ENCODE measurements at regions not wholly inside any gene's neighbourhood (a gene's known extent, or its start where the extent isn't known, plus 50 kb on each side); places are given as distances from the start of the nearest gene placed in this dataset.

- TF ChIP-seq SUPT20H (IDR thresholded peaks at IDR 0.05; ENCODE audit: borderline replicate concordance, control insufficient read depth, low read depth, low read length) (no peak), ATF3 (IDR thresholded peaks at IDR 0.05; ENCODE audit: borderline replicate concordance, extremely low read depth, low read depth, low read length) (no peak), JUNB (IDR thresholded peaks at IDR 0.05) (no peak), ZNF592 (IDR thresholded peaks at IDR 0.05) (no peak), CBFB (IDR thresholded peaks at IDR 0.05; ENCODE audit: low read depth) (no peak), USF1 (IDR thresholded peaks at IDR 0.05; ENCODE audit: borderline replicate concordance, extremely low read length, insufficient read depth, low read depth, low read length) (no peak), MEF2B (IDR thresholded peaks at IDR 0.05; ENCODE audit: partially characterized antibody, poor library complexity, severe bottlenecking) (no peak), ZNF622 (IDR thresholded peaks at IDR 0.05) (no peak), NRF1 (conservative IDR thresholded peaks at IDR 0.05; ENCODE audit: low read depth, low read length) (no peak)
Observed at GRCh38 chr5:167790045-167790444, 501.4 kb upstream of the WWC1 start (continued).

All from GM12878 (cell line).